T-helper 9 cell (primary cell): ENCODE measurements at regions not wholly inside any gene's neighbourhood (a gene's known extent, or its start where the extent isn't known, plus 50 kb on each side); places are given as distances from the start of the nearest gene placed in this dataset.

Experiments used
- DNase-seq: peaks from one replicate; pipeline ENCODE4 v3.0.0-alpha.2; 2020

GRCh38 chr10:128725531-128725930 is 599.3 kb upstream of the MKI67 start:
- no peak for DNase-seq

- no peak for DNase-seq
Measured at GRCh38 chr10:128727114-128727513, 600.9 kb upstream of the MKI67 start.

DNA sequence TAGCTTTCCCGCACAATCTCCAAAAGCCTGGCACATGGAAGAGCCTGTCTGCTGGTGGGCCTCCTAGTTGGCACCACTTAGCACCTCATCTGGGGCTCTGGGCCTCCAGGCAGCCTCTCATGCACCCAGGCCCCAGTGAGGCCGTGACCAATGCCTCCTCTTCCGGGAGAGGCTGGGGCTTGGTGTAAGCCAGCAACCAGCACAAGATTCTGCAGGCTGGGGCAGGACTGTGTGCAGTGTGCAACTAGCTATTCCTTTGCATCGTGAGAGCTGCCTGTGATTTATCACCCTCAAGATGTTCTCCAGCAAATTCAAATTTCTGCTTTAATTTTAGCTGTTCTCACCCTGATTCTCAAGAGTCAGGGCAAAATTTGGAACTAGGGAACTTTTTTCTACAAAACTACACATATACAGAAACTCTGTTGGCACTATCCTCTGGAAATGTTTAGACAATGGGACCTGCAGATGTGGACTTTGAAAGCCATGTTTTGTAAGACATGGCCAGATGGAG is 603.7 kb upstream of the MKI67 start:
- no peak for DNase-seq

DNA sequence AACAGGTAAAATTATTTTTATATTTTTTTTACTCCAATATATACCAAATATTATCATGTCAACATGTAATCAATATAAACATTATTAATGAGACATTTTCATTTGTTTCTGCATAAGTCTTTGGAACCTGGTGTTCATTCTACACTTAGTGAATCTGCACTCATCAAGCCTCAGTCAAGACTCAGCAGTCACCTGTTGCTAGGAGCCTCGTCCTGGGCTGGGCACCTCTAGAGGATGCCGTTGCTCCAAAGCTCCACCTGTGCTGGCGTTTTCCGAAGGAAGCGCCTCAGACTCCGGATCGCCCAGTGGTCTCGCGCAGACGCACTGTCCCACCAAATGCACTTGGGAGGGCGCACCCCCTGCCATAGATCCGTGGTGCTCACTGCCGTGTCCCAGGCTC is 604.7 kb upstream of the MKI67 start:
- no peak for DNase-seq

- DNase-seq: no peak
Measured at GRCh38 chr10:128734161-128734560, 607.9 kb upstream of the MKI67 start.

DNA sequence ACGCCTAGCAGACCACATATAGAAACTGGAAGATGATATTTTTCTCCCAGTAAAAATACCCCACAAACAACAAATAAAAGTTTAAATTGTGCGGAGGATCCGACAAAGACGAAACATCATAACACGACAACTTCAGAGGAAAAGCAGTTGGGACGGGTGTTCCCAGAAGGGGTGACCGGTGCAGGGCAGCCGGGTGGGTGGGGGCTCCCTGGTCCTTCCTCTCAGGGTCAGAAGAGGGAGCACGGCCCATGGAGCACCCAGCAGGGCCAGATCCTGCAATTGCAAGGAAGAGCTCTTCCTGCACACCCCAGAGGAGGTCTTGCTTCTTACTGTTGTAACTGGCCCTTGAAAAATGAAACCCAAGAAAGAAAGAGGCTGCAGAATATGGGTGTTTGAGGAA is 608.5 kb upstream of the MKI67 start:
- DNase-seq: no peak

- no peak for DNase-seq
Measured at GRCh38 chr10:128735996-128736395, 609.8 kb upstream of the MKI67 start.

- DNase-seq: no peak
Measured at GRCh38 chr10:128738386-128738915, 612.2 kb upstream of the MKI67 start.

DNA sequence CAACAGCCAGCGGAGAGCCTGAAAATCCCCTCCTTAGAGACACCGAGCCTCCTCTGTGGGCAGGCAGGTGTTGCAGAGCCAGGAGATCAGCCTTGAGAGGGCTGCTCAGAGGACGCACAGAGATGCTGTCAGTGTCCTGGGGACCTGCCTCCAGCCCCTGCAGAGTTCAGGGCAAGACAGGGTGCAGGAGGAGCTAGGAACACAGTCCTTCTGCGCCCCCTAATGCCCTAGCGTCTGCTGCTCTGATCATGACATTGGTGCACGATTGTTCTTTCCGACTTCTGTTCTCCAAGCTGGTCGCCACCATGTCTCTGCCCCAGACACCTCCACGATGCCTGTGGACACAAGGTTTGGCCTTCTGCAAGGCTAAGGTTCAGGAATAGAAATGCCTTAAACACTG is 613.7 kb upstream of the MKI67 start:
- no peak for DNase-seq

- no peak for DNase-seq
Measured at GRCh38 chr10:128741180-128741579, 615.0 kb upstream of the MKI67 start.

DNA sequence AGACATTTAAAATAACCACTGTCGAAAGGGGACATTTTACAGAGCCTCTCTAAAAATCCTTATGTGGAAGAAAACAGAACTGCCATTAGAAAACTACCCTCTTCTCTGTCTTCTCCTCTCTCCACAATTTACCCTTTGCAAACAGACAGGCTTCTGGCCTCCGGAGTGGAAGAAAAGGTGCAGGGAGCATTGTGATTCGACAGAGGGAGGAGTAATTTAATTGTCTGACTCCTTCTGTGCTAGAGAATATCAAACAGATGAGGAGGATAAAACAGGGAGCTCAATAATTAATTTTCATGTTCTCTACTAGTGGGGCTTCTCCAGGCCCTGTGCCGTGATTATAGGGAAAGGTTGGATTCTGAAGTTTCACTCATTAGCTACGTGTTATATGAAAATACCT is 615.5 kb upstream of the MKI67 start:
- DNase-seq: no peak

- DNase-seq: no peak
Measured at GRCh38 chr10:128744092-128744491, 617.9 kb upstream of the MKI67 start.

- no peak for DNase-seq
Measured at GRCh38 chr10:128744811-128745305, 618.6 kb upstream of the MKI67 start.

DNA sequence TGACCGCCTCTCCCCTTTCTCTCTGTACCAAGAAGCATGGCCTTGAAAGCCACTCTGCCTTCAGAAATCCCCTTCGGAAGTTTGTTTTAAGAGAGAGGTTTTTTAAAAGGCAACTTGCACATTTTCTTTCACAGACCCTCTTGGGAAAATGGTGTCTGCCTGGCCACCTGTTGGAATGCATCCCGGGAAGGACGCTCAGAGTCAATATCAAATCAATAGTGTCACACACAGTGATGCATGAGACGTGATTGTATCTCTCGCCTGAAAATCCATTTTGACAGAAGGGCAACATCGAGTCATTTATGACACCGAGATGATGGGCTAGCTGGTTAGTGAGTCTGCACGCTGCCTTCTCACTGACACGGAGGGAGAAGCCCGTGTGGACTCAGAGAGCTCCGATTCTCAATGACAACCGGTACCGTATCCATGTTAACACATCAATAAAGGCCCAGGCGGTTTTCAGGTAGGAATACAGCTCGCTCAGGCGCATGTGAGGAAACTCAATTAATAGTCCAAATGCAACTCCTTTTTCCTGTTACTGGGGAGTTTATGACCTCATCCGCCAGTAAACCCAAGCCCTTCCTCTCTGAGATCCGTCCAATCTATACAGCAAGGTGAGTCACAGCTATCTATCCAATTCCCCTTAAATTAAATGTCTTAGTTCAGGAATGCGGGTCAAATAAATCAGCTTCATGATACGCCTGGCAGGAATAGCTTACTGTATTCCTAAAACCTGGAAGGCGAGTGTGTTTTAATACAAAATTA is 621.5 kb upstream of the MKI67 start:
- DNase-seq: no peak

DNA sequence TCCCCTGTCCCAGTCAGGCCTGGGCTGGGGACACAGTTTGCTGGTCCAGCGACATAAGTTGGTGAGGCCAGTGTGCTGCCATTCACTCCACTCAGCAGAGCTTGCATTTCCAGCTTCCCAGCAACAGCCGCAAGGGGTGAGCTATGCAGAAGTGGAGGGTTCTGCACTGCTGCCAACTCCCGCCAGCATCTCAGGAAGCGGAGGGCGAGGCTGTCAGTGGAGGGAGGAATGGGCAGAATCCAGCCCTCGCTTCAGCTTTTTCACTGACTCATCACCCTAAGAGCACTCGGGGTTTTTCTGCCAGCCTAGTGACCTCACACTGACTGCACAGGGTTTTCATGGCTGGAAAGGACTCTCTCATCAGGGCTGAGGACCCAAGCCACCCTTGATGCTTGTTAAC is 625.1 kb upstream of the MKI67 start:
- no peak for DNase-seq

DNA sequence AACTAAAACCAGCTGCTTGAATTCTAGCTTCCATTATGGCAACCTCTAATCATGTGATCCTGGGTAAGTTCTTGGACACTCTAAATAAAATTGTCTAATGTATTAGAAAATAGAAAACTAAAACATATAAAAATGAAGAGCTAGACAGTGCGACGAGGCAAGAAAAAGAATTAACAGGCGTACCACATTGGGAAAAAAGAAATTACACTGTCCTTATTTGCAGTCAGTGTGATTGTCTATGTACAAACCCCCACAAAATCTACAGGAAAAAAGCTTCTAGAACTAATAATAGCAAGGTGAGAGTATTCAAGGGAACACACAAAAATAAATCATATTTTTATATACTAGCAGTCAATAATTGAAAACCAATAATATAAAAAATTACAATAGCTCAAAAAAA is 625.6 kb upstream of the MKI67 start:
- no peak for DNase-seq

GRCh38 chr10:128759174-128759573 is 633.0 kb upstream of the MKI67 start:
- no peak for DNase-seq

GRCh38 chr10:128763588-128763987 is 637.4 kb upstream of the MKI67 start:
- no peak for DNase-seq

DNA sequence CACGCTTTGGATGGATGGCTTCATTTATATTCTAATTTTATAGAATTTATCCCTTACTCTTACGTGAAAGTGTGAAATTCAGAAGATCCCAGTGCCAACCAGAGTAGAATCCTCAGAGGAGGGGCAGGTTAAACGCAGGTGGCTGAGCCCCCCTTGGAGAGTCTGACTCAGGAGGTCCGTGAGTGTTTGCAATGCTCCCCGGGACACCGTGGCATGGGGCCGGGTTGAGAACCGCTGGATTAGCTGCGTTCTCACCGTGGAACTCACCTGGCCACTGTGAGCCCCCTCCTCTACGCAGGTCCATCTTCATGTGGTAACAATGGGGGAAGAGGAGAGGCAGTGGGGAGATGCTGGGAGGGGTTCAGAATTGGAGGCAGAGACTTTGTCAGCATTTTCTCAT is 638.0 kb upstream of the MKI67 start:
- DNase-seq: no peak

DNA sequence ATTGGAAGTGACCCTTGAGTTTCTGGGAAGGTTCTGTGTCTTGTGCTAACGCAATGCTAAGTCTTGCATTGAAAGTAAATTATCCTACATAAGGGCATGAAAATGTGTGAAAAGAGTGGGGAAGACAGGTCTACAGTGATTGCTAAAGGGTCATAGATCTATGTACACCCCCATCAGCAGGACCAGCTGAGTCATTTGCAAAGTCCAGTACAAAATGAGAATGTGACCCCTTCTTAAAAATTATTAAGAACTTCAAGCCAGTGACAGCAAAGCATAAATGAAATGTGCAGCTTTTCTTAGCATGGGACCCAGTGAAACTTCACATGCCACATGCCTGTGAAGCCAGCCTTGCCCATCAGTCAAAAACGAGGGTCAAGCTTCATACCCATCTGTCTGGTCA is 640.7 kb upstream of the MKI67 start:
- DNase-seq: no peak

DNA sequence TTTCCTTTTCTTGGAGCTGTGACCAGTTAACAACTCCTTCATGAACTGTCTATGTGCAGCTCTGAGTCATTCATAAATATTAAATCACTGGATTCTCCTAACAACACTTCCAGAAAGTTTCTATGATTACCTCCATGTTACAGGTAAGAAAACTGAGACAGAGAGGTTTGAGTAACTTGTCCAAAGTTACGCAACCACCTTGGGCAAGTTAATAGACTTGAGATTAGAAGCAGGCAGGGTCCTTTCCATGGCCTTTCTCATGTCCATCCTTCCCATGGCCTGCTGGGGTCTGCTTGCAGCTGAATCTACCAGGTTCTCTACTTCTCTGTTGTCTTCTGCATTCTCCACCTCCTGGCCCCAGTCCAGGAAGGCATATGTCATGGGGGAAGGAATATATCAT is 648.8 kb upstream of the MKI67 start:
- no peak for DNase-seq

DNA sequence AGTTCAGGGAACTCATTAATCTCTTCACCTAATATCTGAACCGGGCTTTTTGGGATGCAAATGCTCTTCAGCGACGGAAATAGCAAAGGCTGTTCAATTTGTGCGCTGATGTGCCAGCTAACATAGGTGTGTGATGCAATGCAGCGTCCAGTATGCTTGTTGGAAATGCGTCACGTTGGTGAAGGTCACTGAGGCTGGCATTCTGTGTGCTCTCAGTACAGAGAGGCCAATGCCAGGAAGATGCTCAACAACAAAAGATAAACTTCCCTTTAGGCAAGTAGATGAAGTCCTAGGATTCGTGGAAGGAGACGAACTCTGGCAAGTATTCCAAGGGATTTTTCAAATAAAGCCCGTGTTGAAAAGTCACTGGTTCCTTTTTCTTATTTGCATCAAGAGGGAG is 649.5 kb upstream of the MKI67 start:
- no peak for DNase-seq

GRCh38 chr10:128776673-128777252 is 650.5 kb upstream of the MKI67 start:
- no peak for DNase-seq

DNA sequence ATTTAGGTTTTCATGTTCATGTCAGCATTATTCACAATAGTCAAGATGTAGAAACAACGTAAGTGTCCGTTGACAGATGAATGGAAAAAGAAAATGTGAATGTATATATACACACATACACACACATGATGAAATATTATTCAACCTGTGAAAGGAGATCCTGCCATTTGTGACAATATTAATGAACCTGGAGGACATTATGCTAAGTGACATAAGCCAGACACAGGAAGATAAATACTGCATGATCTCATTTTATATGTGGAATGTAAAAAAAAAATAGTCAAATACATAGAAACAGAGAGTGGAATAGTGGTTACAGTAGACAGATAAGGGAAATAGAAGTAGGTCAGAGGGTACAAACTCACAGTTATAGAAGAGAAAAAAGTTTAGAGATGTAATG is 651.1 kb upstream of the MKI67 start:
- DNase-seq: no peak
